Upper lobe of left lung (tissue), 4 donors: ENCODE measurements at regions not wholly inside any gene's neighbourhood (a gene's known extent, or its start where the extent isn't known, plus 50 kb on each side); places are given as distances from the start of the nearest gene placed in this dataset.

ENCODE experiments used
- CTCF ChIP-seq, 6 experiments: fragments of 450-650 bp in 4 of 6; fragments of 200-600 bp in 2 of 6; sonication (generic) in 2 of 6; IDR thresholded peaks; one replicate each; pipeline ENCODE4 v1.5.1; 2016 to 2019; ENCODE audit warnings: antibody characterized with exemption in 6 of 6
- EP300 ChIP-seq, 4 donors: sonication (generic); formaldehyde crosslinking; IDR thresholded peaks; one replicate each; pipeline ENCODE4 v1.5.1; 2017; ENCODE audit warnings: antibody characterized with exemption in 4 of 4, control low read depth in 2 of 4
- POLR2A ChIP-seq, 4 donors: fragments of 450-650 bp; IDR thresholded peaks; one replicate each; pipeline ENCODE4 v1.5.1; 2016 to 2017; ENCODE audit warnings: antibody characterized with exemption in 4 of 4, mild to moderate bottlenecking in 2 of 4

- TF ChIP-seq CTCF (IDR thresholded peaks at IDR 0.05) (no peak), POLR2A (IDR thresholded peaks at IDR 0.05) (no peak), EP300 (IDR thresholded peaks at IDR 0.05) (no peak)
Measured at GRCh38 chr13:47650209-47650608, 350.9 kb downstream of the SUCLA2 start.
